Activated T-helper 1 cell treated with anti-CD3 and anti-CD28 coated beads, Interleukin-12 subunit alpha, Interleukin-12 subunit beta, Interleukin-2, Interleukin-4 antibody, amounts not matched to agents 30 ng/mL and 10 ng/mL and 1 ng/mL, durations not matched to agents 14 hours and 24 hours and 36 hours (primary cell): ENCODE measurements at regions not wholly inside any gene's neighbourhood (a gene's known extent, or its start where the extent isn't known, plus 50 kb on each side); places are given as distances from the start of the nearest gene placed in this dataset.
A peak's percentile ranks its signal among the peaks of the same experiment; 100 is the strongest.

Experiments used
- DNase-seq: peaks from one replicate; pipeline ENCODE4 v3.0.0; 2021; ENCODE audit warnings: low spot score
- H3K27ac Mint-ChIP-seq: one replicate; pipeline ENCODE4 v1.8.0; 2021; ENCODE audit warnings: mild to moderate bottlenecking, mixed read lengths
- H3K27me3 Mint-ChIP-seq: one replicate; pipeline ENCODE4 v1.8.0; 2022; ENCODE audit warnings: mild to moderate bottlenecking, moderate library complexity, mixed read lengths; ENCODE audit not compliant: insufficient read depth
- H3K36me3 Mint-ChIP-seq: one replicate; pipeline ENCODE4 v1.8.0; 2021; ENCODE audit warnings: low read depth, mixed read lengths
- H3K4me1 Mint-ChIP-seq: one replicate; pipeline ENCODE4 v1.8.0; 2021; ENCODE audit warnings: low read depth, mixed read lengths
- H3K4me3 Mint-ChIP-seq: one replicate; pipeline ENCODE4 v1.8.0; 2021; ENCODE audit warnings: mild to moderate bottlenecking, moderate library complexity, mixed read lengths
- H3K9me3 Mint-ChIP-seq: one replicate; pipeline ENCODE4 v1.8.0; 2021; ENCODE audit warnings: mixed read lengths
- intact Hi-C: fragments of 100-400 bp; cut with micrococcal nuclease; formaldehyde crosslinking; loops from one replicate; pipeline ENCODE4 v1.15.1; 2024

GRCh38 chr17:34199932-34200534, 55.1 kb upstream of the CCL2 start:
- H3K36me3 Mint-ChIP-seq, result no peaks in the 10 kb centered on the region
- no peak overlapping the region for H3K27ac Mint-ChIP-seq
- H3K27me3 Mint-ChIP-seq, result peaks cover 21% of the 10 kb centered on the region
- DNase-seq, result peak; percentile 61
- no peak overlapping the region for H3K4me3 Mint-ChIP-seq
- intact Hi-C loops, result loop anchor here (1.0 to 10.0 kb wide), 7 partner anchors 161 to 1015 kb away; no protein-coding TSS in a partner anchor
- no peaks in the 10 kb centered on the region for H3K9me3 Mint-ChIP-seq
- H3K4me1 Mint-ChIP-seq, result peaks cover 18% of the 10 kb centered on the region

- H3K4me1 Mint-ChIP-seq, result peaks cover 18% of the 10 kb centered on the region
- no peak for DNase-seq
- no peaks in the 10 kb centered on the region for H3K36me3 Mint-ChIP-seq
- peaks cover 19% of the 10 kb centered on the region for H3K27me3 Mint-ChIP-seq
- H3K4me3 Mint-ChIP-seq, result no peak overlapping the region
- intact Hi-C loops, result loop anchor here (1.0 to 10.0 kb wide), 5 partner anchors 60 to 1014 kb away; no protein-coding TSS in a partner anchor
- peak overlapping the region; percentile 45 for H3K27ac Mint-ChIP-seq
- no peaks in the 10 kb centered on the region for H3K9me3 Mint-ChIP-seq
Observed at GRCh38 chr17:34201225-34201624, 53.9 kb upstream of the CCL2 start.

GRCh38 chr17:34201767-34202166, 53.3 kb upstream of the CCL2 start:
- H3K27ac Mint-ChIP-seq, result peak overlapping the region; percentile 45
- H3K4me3 Mint-ChIP-seq, result no peak overlapping the region
- DNase-seq, result no peak
- peaks cover 19% of the 10 kb centered on the region for H3K27me3 Mint-ChIP-seq
- intact Hi-C loops, result loop anchor here (1.0 to 10.0 kb wide), 5 partner anchors 60 to 1013 kb away; no protein-coding TSS in a partner anchor
- no peaks in the 10 kb centered on the region for H3K36me3 Mint-ChIP-seq
- peaks cover 18% of the 10 kb centered on the region for H3K4me1 Mint-ChIP-seq
- H3K9me3 Mint-ChIP-seq, result no peaks in the 10 kb centered on the region

DNA sequence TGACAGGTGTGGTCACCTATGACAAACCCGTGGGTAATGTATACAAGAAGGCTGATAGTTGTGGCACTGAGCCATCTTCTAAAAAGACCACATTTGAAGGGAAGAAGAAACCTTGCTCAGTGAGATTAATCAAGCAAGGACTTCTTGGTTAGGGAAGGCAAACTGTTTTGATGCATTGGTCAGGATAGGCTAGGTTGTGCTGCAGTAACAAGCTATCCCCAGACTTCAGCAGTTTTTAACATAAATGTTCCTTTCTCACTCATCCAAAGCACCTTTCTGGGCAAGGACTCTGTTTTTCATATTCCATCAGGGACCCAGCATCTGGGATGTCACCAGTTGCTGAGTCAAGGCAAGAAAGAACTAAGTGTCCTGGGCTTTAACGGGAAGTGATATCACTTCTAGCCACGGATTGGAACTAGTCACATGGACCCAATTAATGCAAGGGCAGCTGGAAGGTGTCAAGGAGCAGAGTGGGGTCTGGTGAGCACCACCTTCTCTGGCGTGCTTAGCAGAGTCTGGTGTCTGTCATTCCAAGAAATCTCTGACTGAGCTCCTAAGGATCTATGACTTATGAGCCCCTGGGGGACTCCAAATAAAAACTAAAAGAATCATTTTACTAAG, 52.0 kb upstream of the CCL2 start:
- DNase-seq, result no peak
- H3K4me3 Mint-ChIP-seq, result no peak overlapping the region
- peaks cover 23% of the 10 kb centered on the region for H3K27me3 Mint-ChIP-seq
- peaks cover 18% of the 10 kb centered on the region for H3K4me1 Mint-ChIP-seq
- H3K36me3 Mint-ChIP-seq, result no peaks in the 10 kb centered on the region
- H3K27ac Mint-ChIP-seq, result no peak overlapping the region
- intact Hi-C loops, result loop anchor here (10.0 kb wide), 2 partner anchors 302 to 1012 kb away; no protein-coding TSS in a partner anchor
- H3K9me3 Mint-ChIP-seq, result no peaks in the 10 kb centered on the region

DNA sequence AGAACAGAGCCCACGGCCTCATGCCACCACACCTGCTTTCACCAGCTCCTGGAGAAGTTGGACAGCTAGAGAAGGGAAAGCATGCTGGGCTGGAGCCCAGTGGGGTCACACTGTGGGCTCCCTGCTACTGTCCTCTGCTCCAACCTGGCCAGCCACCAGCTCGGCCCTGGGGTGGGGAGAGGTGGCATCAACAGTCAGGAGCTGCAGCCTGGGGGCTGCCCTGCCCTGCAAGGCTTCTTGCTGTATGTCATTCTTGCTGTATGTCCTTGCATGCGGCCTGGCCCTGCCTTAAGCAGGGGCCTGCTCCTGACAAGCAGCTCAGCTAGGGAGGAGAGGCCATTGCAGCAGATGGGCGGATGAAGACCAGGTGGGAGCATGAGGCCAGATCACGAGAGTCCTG, 50.7 kb upstream of the CCL2 start:
- Mint-ChIP-seq H3K9me3 (no peaks in the 10 kb centered on the region), H3K27me3 (peaks cover 23% of the 10 kb centered on the region), H3K4me1 (peaks cover 18% of the 10 kb centered on the region), H3K4me3 (no peak overlapping the region), H3K27ac (no peak overlapping the region), H3K36me3 (no peaks in the 10 kb centered on the region)
- DNase-seq, result no peak
- intact Hi-C loops, result loop anchor here (10.0 kb wide), 2 partner anchors 300 to 1010 kb away; no protein-coding TSS in a partner anchor
